Stomach (tissue), 4 donors: ENCODE measurements at regions not wholly inside any gene's neighbourhood (a gene's known extent, or its start where the extent isn't known, plus 50 kb on each side); places are given as distances from the start of the nearest gene placed in this dataset.

Source experiments
- POLR2AphosphoS5 ChIP-seq, 3 donors: sonication (generic); formaldehyde crosslinking; IDR thresholded peaks; one replicate each; pipeline ENCODE4 v1.6.1; 2016; ENCODE audit warnings: antibody characterized with exemption in 3 of 3
- TF ChIP-seq, protein P1 (sequence below), 7 experiments: fragments of 450-650 bp in 4 of 7; fragments of 200-600 bp in 3 of 7; sonication (generic) in 3 of 7; IDR thresholded peaks; one replicate each; pipeline ENCODE4 v1.5.1; 2016 to 2019; ENCODE audit warnings: antibody characterized with exemption in 7 of 7, control low read depth in 2 of 7, mild to moderate bottlenecking in 1 of 7

DNA sequence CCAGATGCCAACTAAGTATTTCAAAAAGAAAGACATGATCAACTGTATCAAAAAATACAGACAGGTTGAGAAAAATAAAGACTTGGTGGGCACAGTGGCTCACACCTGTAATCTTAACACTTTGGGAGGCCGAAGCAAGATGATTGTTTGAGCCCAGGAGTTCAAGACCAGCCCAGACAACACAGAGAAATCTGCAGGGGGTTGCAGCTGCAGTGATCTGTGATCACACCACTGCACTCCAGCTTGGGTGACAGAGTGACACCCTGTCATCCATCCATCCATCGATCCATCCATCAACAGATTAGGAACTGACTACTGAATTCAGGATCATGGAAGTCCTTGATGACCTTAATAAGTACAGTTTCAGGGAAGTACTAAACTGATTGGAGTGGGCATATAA is 65.0 kb upstream of the RPS13 start:
- TF ChIP-seq, protein P1, sequence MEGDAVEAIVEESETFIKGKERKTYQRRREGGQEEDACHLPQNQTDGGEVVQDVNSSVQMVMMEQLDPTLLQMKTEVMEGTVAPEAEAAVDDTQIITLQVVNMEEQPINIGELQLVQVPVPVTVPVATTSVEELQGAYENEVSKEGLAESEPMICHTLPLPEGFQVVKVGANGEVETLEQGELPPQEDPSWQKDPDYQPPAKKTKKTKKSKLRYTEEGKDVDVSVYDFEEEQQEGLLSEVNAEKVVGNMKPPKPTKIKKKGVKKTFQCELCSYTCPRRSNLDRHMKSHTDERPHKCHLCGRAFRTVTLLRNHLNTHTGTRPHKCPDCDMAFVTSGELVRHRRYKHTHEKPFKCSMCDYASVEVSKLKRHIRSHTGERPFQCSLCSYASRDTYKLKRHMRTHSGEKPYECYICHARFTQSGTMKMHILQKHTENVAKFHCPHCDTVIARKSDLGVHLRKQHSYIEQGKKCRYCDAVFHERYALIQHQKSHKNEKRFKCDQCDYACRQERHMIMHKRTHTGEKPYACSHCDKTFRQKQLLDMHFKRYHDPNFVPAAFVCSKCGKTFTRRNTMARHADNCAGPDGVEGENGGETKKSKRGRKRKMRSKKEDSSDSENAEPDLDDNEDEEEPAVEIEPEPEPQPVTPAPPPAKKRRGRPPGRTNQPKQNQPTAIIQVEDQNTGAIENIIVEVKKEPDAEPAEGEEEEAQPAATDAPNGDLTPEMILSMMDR (IDR thresholded peaks at IDR 0.05), result no peak
- TF ChIP-seq POLR2AphosphoS5 (IDR thresholded peaks at IDR 0.05), result no peak
